ENCODE measurements at regions not wholly inside any gene's neighbourhood (a gene's known extent, or its start where the extent isn't known, plus 50 kb on each side); places are given as distances from the start of the nearest gene placed in this dataset.

- TF ChIP-seq, protein P1, sequence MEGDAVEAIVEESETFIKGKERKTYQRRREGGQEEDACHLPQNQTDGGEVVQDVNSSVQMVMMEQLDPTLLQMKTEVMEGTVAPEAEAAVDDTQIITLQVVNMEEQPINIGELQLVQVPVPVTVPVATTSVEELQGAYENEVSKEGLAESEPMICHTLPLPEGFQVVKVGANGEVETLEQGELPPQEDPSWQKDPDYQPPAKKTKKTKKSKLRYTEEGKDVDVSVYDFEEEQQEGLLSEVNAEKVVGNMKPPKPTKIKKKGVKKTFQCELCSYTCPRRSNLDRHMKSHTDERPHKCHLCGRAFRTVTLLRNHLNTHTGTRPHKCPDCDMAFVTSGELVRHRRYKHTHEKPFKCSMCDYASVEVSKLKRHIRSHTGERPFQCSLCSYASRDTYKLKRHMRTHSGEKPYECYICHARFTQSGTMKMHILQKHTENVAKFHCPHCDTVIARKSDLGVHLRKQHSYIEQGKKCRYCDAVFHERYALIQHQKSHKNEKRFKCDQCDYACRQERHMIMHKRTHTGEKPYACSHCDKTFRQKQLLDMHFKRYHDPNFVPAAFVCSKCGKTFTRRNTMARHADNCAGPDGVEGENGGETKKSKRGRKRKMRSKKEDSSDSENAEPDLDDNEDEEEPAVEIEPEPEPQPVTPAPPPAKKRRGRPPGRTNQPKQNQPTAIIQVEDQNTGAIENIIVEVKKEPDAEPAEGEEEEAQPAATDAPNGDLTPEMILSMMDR (conservative IDR thresholded peaks at IDR 0.05; ENCODE audit: low read depth, low read length), result no peak
- no peak for TF ChIP-seq USF2 (IDR thresholded peaks at IDR 0.05; ENCODE audit: low read depth, low read length)
- no peak for TF ChIP-seq POLR2A (IDR thresholded peaks at IDR 0.05; ENCODE audit: low read depth, low read length)
- TF ChIP-seq RFX5 (IDR thresholded peaks at IDR 0.05; ENCODE audit: low read depth, low read length), result no peak
- TF ChIP-seq RAD21 (IDR thresholded peaks at IDR 0.05; ENCODE audit: low read length), result no peak
- TF ChIP-seq NFE2L2 (IDR thresholded peaks at IDR 0.05; ENCODE audit: low read depth, low read length), result no peak
- TF ChIP-seq RCOR1 (IDR thresholded peaks at IDR 0.05; ENCODE audit: insufficient replicate concordance, low read length), result no peak
- no peak for TF ChIP-seq CEBPB (IDR thresholded peaks at IDR 0.05; ENCODE audit: low read depth, low read length)
These were observed 193.8 kb upstream of the RGMA start for GRCh38 chr15:93282808-93283207.
